Esophagus muscularis mucosa (tissue), 4 donors: ENCODE measurements at regions not wholly inside any gene's neighbourhood (a gene's known extent, or its start where the extent isn't known, plus 50 kb on each side); places are given as distances from the start of the nearest gene placed in this dataset.
"Not testable (repeated sequence)": the region's sequence is repeated elsewhere in the genome, so short reads cannot be mapped to it uniquely, and the experiment has no call there.

Experiments used
- DNase-seq: peaks from one replicate; pipeline ENCODE4 v3.0.0-alpha.2; 2017; ENCODE audit errors: extremely low spot score
- H3K27ac ChIP-seq, 4 donors: fragments of 200-600 bp; sonication (generic); replicated peaks in 1 of 4; 1 replicate in 3 of 4; 2 replicates in 1 of 4; pipeline ENCODE4 v1.5.1; 2016 to 2019; ENCODE audit warnings: mild to moderate bottlenecking in 1 of 4
- H3K27me3 ChIP-seq, 4 donors: fragments of 200-600 bp; sonication (generic); one replicate each; pipeline versions ENCODE4 v1.5.1 to v1.6.0; 2016 to 2019
- H3K36me3 ChIP-seq, 4 donors: fragments of 200-600 bp; sonication (generic); one replicate each; pipeline ENCODE4 v1.5.1; 2016 to 2019
- H3K4me1 ChIP-seq, 4 donors: fragments of 200-600 bp; sonication (generic); one replicate each; pipeline ENCODE4 v1.5.1; 2016 to 2019
- H3K4me3 ChIP-seq, 4 donors: fragments of 200-600 bp; sonication (generic); 1 replicate in 2 of 4; 2 replicates in 2 of 4; pipeline ENCODE4 v1.5.1; 2016 to 2019; ENCODE audit warnings: mild to moderate bottlenecking in 4 of 4, moderate library complexity in 1 of 4
- H3K9me3 ChIP-seq, 4 donors: fragments of 200-600 bp; sonication (generic); 1 replicate in 3 of 4; 2 replicates in 1 of 4; pipeline ENCODE4 v1.5.1; 2016 to 2019
- EP300 ChIP-seq: sonication (generic); formaldehyde crosslinking; IDR thresholded peaks from one replicate; pipeline ENCODE4 v1.6.1; 2017; ENCODE audit warnings: antibody characterized with exemption
- POLR2A ChIP-seq: fragments of 450-650 bp; IDR thresholded peaks from one replicate; pipeline ENCODE4 v1.6.1; 2017; ENCODE audit warnings: antibody characterized with exemption, moderate library complexity, mild to moderate bottlenecking, low read depth
- POLR2AphosphoS5 ChIP-seq, 2 donors: sonication (generic); formaldehyde crosslinking; IDR thresholded peaks; one replicate each; pipeline ENCODE4 v1.6.1; 2017; ENCODE audit warnings: antibody characterized with exemption in 2 of 2
- whole genome bisulfite sequencing: methylation state at CpG from one replicate; pipeline ENCODE4 v1.1.5; 2018; 5-methylcytosine and 5-hydroxymethylcytosine counted together
- intact Hi-C: fragments of 100-400 bp; cut with DNase I; formaldehyde crosslinking; loops from one replicate; pipeline ENCODE4 v1.15.1; 2023
- TF ChIP-seq, protein P1 (sequence below), 3 experiments: fragments of 200-600 bp in 2 of 3; fragments of 450-650 bp in 1 of 3; sonication (generic) in 2 of 3; IDR thresholded peaks; one replicate each; pipeline ENCODE4 v1.5.1; 2017 to 2019; ENCODE audit warnings: antibody characterized with exemption in 3 of 3, mild to moderate bottlenecking in 2 of 3, moderate library complexity in 1 of 3

- Histone ChIP-seq H3K4me3 (no peak overlapping the region), H3K36me3 (no peaks in the 10 kb centered on the region), H3K4me1 (no peaks in the 10 kb centered on the region), H3K9me3 (peaks cover 0 to 1% (median under 1%) of the 10 kb centered on the region in 4 donors), H3K27ac (no peak overlapping the region), H3K27me3 (peaks cover 0 to 7% (median 0%) of the 10 kb centered on the region in 4 donors)
- DNase-seq, result no peak
- no peak for TF ChIP-seq EP300
- intact Hi-C loops, result no loop called here
- WGBS, result 91% methylated on average over 4 of the region's 4 CpGs
Measured at GRCh38 chr17:72468841-72469240, 348.0 kb downstream of the SOX9 start.

DNA sequence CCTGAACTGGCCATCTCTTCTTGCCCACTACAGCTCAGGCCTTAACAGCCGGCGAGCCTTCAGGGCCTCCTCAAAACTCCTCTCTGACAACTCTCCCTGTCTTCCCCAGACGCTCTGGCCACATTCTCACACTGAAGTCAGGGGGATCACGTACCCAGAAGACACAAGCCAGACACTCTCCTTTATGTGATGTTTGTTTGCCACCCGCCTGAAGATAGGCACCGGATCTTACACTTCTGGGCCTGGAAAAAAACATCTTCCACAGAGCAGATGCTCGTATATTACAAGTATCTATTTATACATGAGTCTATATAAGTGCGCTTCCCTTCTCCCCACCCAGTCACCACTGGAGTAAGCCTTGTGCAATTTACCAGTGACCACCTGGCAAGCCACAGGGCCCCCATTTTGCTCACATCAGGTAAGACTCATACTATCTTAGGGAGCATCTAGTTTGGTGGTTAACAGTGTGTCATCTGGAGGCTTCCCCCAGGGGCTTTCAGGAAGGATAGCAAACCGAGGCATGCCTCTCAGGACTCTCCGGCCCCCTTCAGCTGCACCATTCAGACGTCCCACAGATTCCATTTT lies 349.4 kb downstream of the SOX9 start:
- H3K9me3 ChIP-seq, result peaks cover 0 to 14% (median 10%) of the 10 kb centered on the region in 4 donors
- peaks cover 0 to 7% (median 0%) of the 10 kb centered on the region in 4 donors for H3K27me3 ChIP-seq
- no peaks in the 10 kb centered on the region for H3K36me3 ChIP-seq
- no peak for TF ChIP-seq POLR2AphosphoS5 (IDR thresholded peaks at IDR 0.05)
- TF ChIP-seq POLR2A, result no peak
- TF ChIP-seq EP300, result no peak
- TF ChIP-seq, protein P1, sequence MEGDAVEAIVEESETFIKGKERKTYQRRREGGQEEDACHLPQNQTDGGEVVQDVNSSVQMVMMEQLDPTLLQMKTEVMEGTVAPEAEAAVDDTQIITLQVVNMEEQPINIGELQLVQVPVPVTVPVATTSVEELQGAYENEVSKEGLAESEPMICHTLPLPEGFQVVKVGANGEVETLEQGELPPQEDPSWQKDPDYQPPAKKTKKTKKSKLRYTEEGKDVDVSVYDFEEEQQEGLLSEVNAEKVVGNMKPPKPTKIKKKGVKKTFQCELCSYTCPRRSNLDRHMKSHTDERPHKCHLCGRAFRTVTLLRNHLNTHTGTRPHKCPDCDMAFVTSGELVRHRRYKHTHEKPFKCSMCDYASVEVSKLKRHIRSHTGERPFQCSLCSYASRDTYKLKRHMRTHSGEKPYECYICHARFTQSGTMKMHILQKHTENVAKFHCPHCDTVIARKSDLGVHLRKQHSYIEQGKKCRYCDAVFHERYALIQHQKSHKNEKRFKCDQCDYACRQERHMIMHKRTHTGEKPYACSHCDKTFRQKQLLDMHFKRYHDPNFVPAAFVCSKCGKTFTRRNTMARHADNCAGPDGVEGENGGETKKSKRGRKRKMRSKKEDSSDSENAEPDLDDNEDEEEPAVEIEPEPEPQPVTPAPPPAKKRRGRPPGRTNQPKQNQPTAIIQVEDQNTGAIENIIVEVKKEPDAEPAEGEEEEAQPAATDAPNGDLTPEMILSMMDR (IDR thresholded peaks at IDR 0.05), result no peak
- 73% methylated on average over 11 of the region's 11 CpGs for WGBS
- no peaks in the 10 kb centered on the region for H3K4me1 ChIP-seq
- intact Hi-C loops, result no loop called here
- H3K4me3 ChIP-seq, result no peak overlapping the region
- H3K27ac ChIP-seq, result no peak overlapping the region
- DNase-seq, result no peak

DNA sequence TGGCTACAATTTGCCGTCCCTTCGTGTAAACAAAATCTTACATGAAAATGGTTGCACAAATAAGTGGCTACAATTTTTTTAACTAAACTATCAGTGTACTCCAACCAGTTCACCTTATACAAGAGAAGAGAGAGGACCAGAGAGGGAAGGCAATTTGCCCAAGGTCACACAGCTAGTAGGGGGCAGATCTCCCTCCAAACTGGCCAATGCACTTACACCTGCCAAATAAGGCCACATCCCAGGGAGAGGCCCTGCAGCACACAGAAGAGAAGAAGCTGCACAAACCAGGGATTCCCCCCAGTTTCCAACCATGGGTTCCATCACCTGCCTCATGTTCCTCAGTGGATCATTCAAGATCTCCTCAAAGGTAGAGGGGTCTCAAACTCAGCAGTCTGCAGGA lies 349.9 kb downstream of the SOX9 start:
- Histone ChIP-seq H3K4me3 (no peak overlapping the region), H3K9me3 (peaks cover 0 to 14% (median 10%) of the 10 kb centered on the region in 4 donors), H3K36me3 (no peaks in the 10 kb centered on the region), H3K27me3 (peaks cover 0 to 7% (median 0%) of the 10 kb centered on the region in 4 donors), H3K4me1 (no peaks in the 10 kb centered on the region), H3K27ac (no peak overlapping the region)
- no peak for DNase-seq
- 97% methylated on average over 2 of the region's 2 CpGs for WGBS
- TF ChIP-seq POLR2AphosphoS5 (IDR thresholded peaks at IDR 0.05) (no peak), POLR2A (no peak), EP300 (no peak)
- TF ChIP-seq, protein P1 (IDR thresholded peaks at IDR 0.05), result no peak
- intact Hi-C loops, result no loop called here

- H3K4me3 ChIP-seq, result no peak overlapping the region
- intact Hi-C loops, result no loop called here
- no peak for DNase-seq
- peaks cover 0 to 4% (median 0%) of the 10 kb centered on the region in 4 donors for H3K27me3 ChIP-seq
- peaks cover 0 to 14% (median 10%) of the 10 kb centered on the region in 4 donors for H3K9me3 ChIP-seq
- no peaks in the 10 kb centered on the region for H3K36me3 ChIP-seq
- no peaks in the 10 kb centered on the region for H3K4me1 ChIP-seq
- 95% methylated on average over 3 of the region's 3 CpGs for WGBS
- no peak overlapping the region for H3K27ac ChIP-seq
- TF ChIP-seq, protein P1 (IDR thresholded peaks at IDR 0.05), result no peak
- TF ChIP-seq POLR2AphosphoS5 (IDR thresholded peaks at IDR 0.05) (no peak), EP300 (no peak), POLR2A (no peak)
Measured at GRCh38 chr17:72471296-72471695, 350.5 kb downstream of the SOX9 start.

GRCh38 chr17:72472106-72472505 lies 351.3 kb downstream of the SOX9 start:
- no peak for DNase-seq
- Histone ChIP-seq H3K36me3 (no peaks in the 10 kb centered on the region), H3K27ac (no peak overlapping the region), H3K4me1 (no peaks in the 10 kb centered on the region), H3K9me3 (peaks cover 0 to 14% (median 10%) of the 10 kb centered on the region in 4 donors), H3K27me3 (peaks cover 0 to 4% (median 0%) of the 10 kb centered on the region in 4 donors), H3K4me3 (no peak overlapping the region)
- 67% methylated on average over 3 of the region's 3 CpGs for WGBS
- TF ChIP-seq POLR2A (no peak), POLR2AphosphoS5 (IDR thresholded peaks at IDR 0.05) (no peak), EP300 (no peak)
- TF ChIP-seq, protein P1 (IDR thresholded peaks at IDR 0.05), result no peak
- intact Hi-C loops, result no loop called here

DNA sequence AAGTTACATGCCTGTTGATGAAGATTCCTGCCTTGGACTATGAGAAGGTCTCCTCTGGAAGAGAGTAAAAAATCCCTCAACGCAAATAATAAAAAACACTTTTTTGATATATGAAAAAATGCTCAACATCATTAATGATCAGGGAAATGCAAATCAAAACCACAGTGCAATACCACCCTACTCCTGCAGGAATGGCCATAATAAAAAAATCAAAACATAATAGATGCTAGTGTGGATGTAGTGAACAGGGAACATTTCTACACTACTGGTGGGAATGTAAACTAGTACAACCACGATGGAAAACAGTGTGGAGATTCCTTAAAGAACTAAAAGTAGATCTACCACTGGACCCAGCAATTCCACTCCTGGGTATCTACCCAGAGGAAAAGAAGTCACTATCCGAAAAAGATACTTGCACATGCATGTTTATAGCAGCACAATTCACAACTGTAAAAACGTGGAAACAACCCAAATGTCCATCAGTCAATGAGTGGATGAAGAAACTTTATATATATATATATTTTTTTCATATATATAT lies 352.1 kb downstream of the SOX9 start:
- H3K27ac ChIP-seq, H3K4me1 ChIP-seq, DNase-seq, H3K27me3 ChIP-seq, H3K4me3 ChIP-seq, H3K36me3 ChIP-seq, intact Hi-C loops: not testable (repeated sequence)
- H3K9me3 ChIP-seq, result peaks cover 0 to 14% (median 10%) of the 10 kb centered on the region in 4 donors
- 89% methylated on average over 4 of the region's 4 CpGs for WGBS
